DLD1 (cell line): ENCODE measurements at regions not wholly inside any gene's neighbourhood (a gene's known extent, or its start where the extent isn't known, plus 50 kb on each side); places are given as distances from the start of the nearest gene placed in this dataset.

Source experiments
- in situ Hi-C: cut with HindIII; loops from 2 replicates; pipeline ENCODE4 v1.10.0; 2017; ENCODE audit warnings: low sequenced_read_pairs

GRCh38 chr18:31245820-31246219, 72.1 kb upstream of the DSG1 start:
- in situ Hi-C loops: loop anchor here (25.0 kb wide), 1 partner anchor 234 kb away; no protein-coding TSS in a partner anchor

- in situ Hi-C loops: loop anchor here (25.0 kb wide), 1 partner anchor 234 kb away; no protein-coding TSS in a partner anchor
Measured at GRCh38 chr18:31246460-31246859, 71.5 kb upstream of the DSG1 start.

- in situ Hi-C loops: loop anchor here (25.0 kb wide), 1 partner anchor 235 kb away; no protein-coding TSS in a partner anchor
Measured at GRCh38 chr18:31247574-31248199, 70.3 kb upstream of the DSG1 start.

GRCh38 chr18:31248783-31249521, 69.0 kb upstream of the DSG1 start:
- in situ Hi-C loops: loop anchor here (25.0 kb wide), 1 partner anchor 237 kb away; no protein-coding TSS in a partner anchor

GRCh38 chr18:31250902-31251301, 67.1 kb upstream of the DSG1 start:
- in situ Hi-C loops: no loop called here

- in situ Hi-C loops: no loop called here
Measured at GRCh38 chr18:31252522-31252921, 65.4 kb upstream of the DSG1 start.

GRCh38 chr18:31255953-31256352, 62.0 kb upstream of the DSG1 start:
- in situ Hi-C loops: no loop called here

GRCh38 chr18:31258789-31259188, 59.2 kb upstream of the DSG1 start:
- in situ Hi-C loops: no loop called here

GRCh38 chr18:31261792-31262582, 56.0 kb upstream of the DSG1 start:
- in situ Hi-C loops: no loop called here

- in situ Hi-C loops: no loop called here
Measured at GRCh38 chr18:31267823-31268481, 50.0 kb upstream of the DSG1 start.
